ENCODE measurements at regions not wholly inside any gene's neighbourhood (a gene's known extent, or its start where the extent isn't known, plus 50 kb on each side); places are given as distances from the start of the nearest gene placed in this dataset.

DNA sequence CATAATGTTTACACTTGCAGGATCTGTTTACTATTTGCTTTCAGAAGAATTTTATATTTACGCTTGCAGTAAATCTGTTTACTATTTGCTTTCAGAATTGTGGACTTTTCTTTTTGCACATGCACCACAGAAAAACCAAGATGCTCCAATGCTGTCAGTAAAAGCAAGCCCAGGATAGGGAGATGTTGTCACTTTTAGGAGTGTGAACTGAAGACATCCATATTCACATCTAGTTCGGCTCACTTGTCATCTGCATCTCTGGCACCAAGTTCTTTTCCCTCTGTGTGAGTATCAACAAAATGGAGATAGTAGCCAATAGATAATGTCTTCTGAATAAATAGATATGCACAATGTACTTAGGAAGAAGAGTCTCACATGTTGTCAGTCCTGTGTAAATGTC lies 109.3 kb upstream of the MXRA5 start:
- H3K36me3 ChIP-seq: no peaks in the 10 kb centered on the region
- no peak for DNase-seq (ENCODE audit: low spot score in 2 of 2)
- H3K4me1 ChIP-seq: no peaks in the 10 kb centered on the region
- no peak overlapping the region for H3K27ac ChIP-seq
- H3K27me3 ChIP-seq: no peaks in the 10 kb centered on the region
- intact Hi-C loops (cut with DNase I): no loop called here
- H3K9me3 ChIP-seq: no peaks in the 10 kb centered on the region
- H3K4me3 ChIP-seq: no peak overlapping the region
- TF ChIP-seq, protein P1, sequence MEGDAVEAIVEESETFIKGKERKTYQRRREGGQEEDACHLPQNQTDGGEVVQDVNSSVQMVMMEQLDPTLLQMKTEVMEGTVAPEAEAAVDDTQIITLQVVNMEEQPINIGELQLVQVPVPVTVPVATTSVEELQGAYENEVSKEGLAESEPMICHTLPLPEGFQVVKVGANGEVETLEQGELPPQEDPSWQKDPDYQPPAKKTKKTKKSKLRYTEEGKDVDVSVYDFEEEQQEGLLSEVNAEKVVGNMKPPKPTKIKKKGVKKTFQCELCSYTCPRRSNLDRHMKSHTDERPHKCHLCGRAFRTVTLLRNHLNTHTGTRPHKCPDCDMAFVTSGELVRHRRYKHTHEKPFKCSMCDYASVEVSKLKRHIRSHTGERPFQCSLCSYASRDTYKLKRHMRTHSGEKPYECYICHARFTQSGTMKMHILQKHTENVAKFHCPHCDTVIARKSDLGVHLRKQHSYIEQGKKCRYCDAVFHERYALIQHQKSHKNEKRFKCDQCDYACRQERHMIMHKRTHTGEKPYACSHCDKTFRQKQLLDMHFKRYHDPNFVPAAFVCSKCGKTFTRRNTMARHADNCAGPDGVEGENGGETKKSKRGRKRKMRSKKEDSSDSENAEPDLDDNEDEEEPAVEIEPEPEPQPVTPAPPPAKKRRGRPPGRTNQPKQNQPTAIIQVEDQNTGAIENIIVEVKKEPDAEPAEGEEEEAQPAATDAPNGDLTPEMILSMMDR (IDR thresholded peaks at IDR 0.05): no peak

DNA sequence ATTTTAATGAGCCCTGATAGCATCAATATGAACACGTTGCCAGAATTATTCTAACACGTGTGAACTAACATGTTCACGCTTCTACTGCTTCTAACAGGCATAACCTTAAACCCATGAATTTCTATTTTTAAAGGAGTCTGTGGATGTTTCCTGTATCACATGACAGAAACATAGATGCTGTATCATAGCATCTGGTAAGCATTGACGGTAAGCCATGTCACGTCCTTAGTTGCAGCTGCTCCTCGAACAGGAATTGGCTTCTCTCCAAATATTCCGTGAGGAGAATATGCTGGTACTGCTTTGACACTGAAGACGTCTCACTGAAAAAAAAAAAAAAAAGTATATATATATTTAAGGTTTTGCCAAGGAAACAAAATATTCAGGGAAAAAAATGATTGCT lies 105.1 kb upstream of the MXRA5 start:
- H3K27me3 ChIP-seq: no peaks in the 10 kb centered on the region
- no peaks in the 10 kb centered on the region for H3K36me3 ChIP-seq
- TF ChIP-seq, protein P1 (IDR thresholded peaks at IDR 0.05): no peak
- no peak overlapping the region for H3K4me3 ChIP-seq
- no peaks in the 10 kb centered on the region for H3K9me3 ChIP-seq
- H3K4me1 ChIP-seq: no peaks in the 10 kb centered on the region
- intact Hi-C loops (cut with DNase I): no loop called here
- H3K27ac ChIP-seq: no peak overlapping the region
- DNase-seq (ENCODE audit: low spot score in 2 of 2): no peak

DNA sequence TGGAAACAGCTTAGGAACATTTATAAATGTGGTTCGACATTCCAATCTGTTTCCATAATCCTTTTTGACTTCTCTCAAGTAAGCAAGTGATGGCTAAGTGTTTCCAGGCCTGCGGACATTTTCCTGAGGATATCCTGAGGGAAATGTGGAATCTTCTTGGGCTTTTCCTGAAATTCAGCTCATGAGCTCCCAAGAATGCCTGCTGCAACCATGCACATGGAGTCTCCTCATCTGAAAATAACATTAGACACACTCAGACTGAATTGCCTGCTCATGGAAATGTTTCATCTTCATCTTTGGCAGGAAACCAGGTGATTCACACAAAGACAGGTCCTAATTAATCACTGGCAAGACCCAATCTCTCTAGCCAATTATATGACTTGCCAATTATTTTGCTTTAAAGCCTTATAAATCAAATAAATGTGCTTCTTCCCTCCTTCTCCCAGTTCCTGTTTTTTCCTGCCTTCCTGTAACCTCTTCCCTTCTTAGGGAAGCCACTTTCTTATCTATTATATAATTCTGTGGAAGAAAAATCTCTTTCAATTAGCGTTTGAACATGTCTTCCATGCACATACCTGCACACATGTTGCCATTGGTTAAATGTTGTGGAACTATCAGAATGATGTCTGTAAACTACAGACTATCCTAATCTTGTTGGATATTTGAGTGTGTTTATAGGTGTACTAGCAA lies 104.6 kb upstream of the MXRA5 start:
- DNase-seq (ENCODE audit: low spot score in 2 of 2): no peak
- intact Hi-C loops (cut with DNase I): no loop called here
- Histone ChIP-seq H3K27ac (no peak overlapping the region), H3K36me3 (no peaks in the 10 kb centered on the region), H3K9me3 (no peaks in the 10 kb centered on the region), H3K4me3 (no peak overlapping the region), H3K27me3 (no peaks in the 10 kb centered on the region), H3K4me1 (no peaks in the 10 kb centered on the region)
- TF ChIP-seq, protein P1 (IDR thresholded peaks at IDR 0.05): no peak

DNA sequence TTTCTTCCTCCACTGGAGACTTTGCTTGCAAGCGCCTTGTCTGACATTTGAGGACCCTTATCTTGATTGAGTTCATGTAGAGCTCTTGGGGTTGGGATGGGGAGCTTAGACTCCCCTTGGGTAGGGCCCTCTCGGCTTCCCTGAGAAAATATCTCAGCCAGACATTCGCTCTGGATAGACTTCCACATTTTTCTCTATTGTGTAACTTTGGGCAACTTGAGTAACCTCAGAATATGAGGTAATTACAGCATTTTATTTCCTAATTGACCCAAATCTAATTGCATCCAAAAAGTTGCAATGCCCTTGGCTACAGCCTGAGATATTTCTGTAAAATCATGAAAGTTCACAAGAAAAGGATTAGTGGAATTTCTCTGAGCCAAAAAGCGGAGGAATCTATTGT lies 102.8 kb upstream of the MXRA5 start:
- no peaks in the 10 kb centered on the region for H3K27me3 ChIP-seq
- no peaks in the 10 kb centered on the region for H3K36me3 ChIP-seq
- H3K4me1 ChIP-seq: no peaks in the 10 kb centered on the region
- H3K9me3 ChIP-seq: no peaks in the 10 kb centered on the region
- DNase-seq (ENCODE audit: low spot score in 2 of 2): no peak
- no peak overlapping the region for H3K27ac ChIP-seq
- H3K4me3 ChIP-seq: no peak overlapping the region
- TF ChIP-seq, protein P1 (IDR thresholded peaks at IDR 0.05): no peak
- intact Hi-C loops (cut with DNase I): no loop called here

DNA sequence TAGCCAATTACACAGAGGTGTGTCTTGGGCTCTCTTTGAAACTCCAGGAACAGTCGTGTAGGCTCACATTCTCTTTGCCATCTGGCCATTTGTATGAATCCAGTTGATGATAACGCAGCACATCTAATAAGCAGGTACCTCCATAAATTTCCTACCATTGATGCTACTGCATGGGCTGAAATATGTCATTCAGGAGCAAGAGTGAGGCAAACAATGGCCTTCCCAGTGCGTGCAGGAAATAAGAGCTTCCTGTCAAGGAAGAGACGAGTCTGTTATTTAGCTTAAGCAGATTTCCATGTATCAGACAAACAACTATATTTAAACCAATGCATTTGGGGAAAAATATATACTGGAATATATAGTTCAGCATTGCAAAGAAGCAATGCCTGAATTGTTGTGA lies 102.1 kb upstream of the MXRA5 start:
- Histone ChIP-seq H3K9me3 (no peaks in the 10 kb centered on the region), H3K27ac (no peak overlapping the region), H3K4me1 (no peaks in the 10 kb centered on the region), H3K4me3 (no peak overlapping the region), H3K27me3 (no peaks in the 10 kb centered on the region), H3K36me3 (no peaks in the 10 kb centered on the region)
- intact Hi-C loops (cut with DNase I): no loop called here
- DNase-seq (ENCODE audit: low spot score in 2 of 2): no peak
- TF ChIP-seq, protein P1 (IDR thresholded peaks at IDR 0.05): no peak

All from ascending aorta (tissue), 2 donors.